GM19468 (cell line): ENCODE measurements at regions not wholly inside any gene's neighbourhood (a gene's known extent, or its start where the extent isn't known, plus 50 kb on each side); places are given as distances from the start of the nearest gene placed in this dataset.

Experiments used
- ATAC-seq: cut with Tn5 transposase; IDR thresholded peaks from one replicate; pipeline ENCODE4 v1.9.1; 2021; ENCODE audit warnings: mild to moderate bottlenecking, moderate library complexity, moderate number of reproducible peaks; ENCODE audit not compliant: unreplicated experiment; ENCODE audit errors: extremely low read depth

GRCh38 chr1:229068270-229068987 is 202.5 kb upstream of the RAB4A start:
- ATAC-seq: no peak

DNA sequence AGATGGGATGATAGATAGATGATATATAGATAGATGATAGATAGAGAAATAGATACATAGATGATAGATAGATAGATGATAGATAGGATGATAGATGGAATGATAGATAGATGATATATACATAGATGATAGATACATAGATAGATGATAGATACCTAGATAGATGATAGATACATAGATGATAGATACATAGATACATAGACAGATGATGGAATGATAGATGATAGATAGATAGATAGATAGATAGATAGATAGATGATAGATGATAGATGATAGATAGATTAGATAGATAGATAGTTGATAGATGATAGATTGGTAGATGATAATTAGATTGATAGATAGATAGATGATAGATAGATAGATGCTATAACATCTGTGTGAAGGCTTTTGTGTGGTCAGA is 201.7 kb upstream of the RAB4A start:
- no peak for ATAC-seq

DNA sequence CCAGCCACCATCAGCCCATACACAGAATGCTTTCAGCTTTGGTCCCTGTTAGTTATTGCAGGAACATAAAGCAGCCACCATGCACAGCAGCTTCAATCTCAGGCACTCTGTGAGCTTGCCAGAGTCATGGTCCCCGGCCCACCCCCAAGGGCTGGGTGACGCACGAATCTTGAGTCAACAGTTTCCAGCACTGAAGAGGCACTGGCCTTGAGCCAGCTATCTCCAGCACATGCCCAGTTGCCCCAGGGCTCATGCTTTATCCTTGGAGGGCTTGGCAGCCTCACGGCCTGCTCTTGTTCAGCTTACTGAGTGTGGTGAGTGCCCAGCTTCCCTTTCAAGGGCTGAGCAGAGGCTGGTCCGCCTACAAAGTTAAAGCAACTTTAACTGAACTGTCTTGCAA is 200.7 kb upstream of the RAB4A start:
- ATAC-seq: no peak

GRCh38 chr1:229073251-229073650 is 197.7 kb upstream of the RAB4A start:
- no peak for ATAC-seq

GRCh38 chr1:229075217-229075616 is 195.7 kb upstream of the RAB4A start:
- ATAC-seq: no peak

DNA sequence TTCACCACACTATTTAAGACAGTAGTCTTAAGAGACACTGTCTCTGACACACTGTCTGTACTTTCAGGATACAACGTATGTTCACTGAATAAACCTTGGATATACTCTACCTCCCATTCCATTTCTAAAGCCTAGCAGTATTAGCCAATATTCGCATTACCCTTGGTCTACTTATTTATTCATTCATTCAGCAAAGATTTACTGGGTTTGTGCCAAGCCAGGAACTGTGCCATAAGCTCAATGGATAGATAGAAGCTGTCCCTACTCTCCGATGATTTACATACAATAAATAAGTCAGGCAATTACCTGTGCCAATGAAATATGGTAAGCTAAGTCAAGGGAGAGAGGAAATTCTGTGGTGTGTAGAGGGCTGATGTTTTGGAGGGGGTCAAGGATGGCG is 195.2 kb upstream of the RAB4A start:
- no peak for ATAC-seq

- no peak for ATAC-seq
Measured at GRCh38 chr1:229076195-229076594, 194.7 kb upstream of the RAB4A start.

DNA sequence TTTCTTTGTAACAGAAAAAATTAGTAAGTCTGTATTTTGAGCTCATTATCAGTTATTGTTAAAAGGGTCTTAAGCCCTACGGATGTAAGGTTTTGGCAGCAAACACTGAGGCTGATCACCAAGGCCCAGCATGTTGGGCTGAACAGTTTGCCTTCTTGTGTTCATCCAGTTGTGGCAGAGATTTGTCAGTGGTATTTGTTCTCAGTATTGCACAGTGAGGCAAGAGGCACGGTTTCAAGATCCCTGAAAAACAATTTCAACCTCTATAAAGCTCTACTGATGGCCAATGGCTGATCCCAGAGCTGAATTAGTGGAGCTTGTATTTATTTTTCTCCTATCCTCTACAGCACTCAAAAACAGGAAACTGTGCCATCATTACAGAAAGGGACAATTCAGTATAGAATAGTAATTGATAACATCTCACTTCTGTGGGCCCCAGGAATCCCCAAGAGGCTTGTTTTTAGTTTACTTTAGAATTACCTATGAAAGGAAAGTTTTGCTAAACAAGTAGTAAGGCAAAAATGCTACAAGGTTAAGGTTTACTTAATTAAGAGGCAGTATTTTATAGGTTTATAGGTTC is 191.8 kb upstream of the RAB4A start:
- no peak for ATAC-seq

- no peak for ATAC-seq
Measured at GRCh38 chr1:229080361-229080760, 190.6 kb upstream of the RAB4A start.

DNA sequence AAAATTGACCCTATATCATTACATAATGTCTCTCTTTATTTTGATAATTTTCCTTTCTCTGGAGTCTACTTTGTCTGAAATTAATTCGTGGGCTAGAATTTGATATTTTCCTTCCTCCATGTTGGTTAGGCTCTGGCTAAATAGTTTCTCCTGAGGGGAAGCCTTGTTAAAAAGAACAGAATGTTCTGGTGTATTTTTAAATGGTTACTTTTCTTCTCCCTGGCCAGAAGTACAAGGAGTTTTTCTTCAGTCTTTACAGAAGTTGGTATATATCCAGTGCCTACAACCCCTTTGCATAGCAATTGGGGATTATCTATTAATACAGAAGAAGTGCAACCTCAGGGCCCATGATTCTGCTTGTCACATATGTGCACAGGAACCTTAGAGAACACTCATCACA is 185.6 kb upstream of the RAB4A start:
- ATAC-seq: no peak

- ATAC-seq: no peak
Measured at GRCh38 chr1:229086091-229086490, 184.8 kb upstream of the RAB4A start.

DNA sequence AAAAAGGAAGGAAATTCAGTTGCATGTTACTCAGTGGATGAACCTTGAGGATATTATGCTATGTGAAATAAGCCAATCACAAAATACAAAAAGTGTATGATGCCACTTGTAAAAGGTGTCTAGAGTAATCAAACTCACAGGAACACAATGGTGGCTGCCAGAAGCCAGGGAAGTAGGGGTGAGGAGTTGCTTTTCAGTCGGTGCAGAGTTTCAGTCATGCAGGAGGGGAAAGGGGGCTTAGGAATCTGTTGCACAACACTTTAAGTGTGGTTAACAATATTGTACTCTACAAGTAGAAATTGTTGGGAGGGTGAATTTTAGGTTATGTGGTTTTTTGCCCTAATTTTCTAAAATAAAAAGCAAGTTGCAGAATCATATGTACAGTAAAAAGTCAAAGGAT is 184.2 kb upstream of the RAB4A start:
- no peak for ATAC-seq

- ATAC-seq: no peak
Measured at GRCh38 chr1:229087339-229087738, 183.6 kb upstream of the RAB4A start.

DNA sequence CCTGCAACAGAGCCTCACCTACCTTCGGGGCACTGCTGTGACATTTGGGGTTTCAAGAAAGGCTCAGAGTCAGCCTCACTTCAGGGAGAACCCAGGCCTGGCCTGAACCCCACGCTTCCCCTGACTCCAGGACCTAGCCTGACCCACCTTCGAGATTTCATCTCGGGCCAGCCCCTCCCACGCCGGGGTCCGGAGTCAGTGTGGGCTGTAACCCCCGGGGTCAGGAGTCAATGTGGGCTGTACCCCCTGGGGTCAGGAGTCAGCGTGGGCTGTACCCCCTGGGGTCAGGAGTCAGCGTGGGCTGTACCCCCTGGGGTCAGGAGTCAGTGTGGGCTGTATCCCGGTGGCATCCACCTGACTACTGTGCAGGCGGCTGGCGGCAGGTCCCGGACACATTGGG is 183.0 kb upstream of the RAB4A start:
- no peak for ATAC-seq

- no peak for ATAC-seq
Measured at GRCh38 chr1:229088711-229089110, 182.2 kb upstream of the RAB4A start.

DNA sequence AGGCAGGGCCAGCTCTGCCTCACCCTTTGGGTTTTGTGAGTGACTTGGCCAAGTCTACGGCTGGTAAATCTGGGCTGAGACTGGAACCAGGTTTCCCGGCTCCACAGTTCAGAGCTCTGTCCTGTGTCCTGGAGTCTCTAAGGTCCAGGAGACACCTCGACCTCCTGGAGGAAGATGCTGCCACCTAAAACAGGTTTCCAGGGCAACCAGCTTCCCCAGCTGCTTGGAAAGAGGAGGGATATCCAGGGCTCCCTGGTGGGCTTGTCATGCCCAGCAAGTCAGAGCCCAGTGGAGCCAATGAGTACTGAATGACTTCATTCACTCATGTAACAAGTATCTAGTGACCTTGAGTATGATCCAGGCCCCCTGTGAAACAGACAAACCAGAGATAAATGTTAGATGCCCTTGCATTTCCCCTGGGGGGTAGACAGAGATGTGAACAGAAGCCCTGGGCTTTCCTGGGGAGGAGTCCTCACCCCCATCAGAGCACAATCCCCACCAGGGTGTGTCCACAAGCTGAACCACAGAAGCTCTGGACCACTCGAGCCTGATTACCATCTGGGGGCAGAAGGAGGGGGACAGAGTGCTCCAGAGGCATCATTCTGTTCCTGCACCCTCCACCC is 181.2 kb upstream of the RAB4A start:
- no peak for ATAC-seq

DNA sequence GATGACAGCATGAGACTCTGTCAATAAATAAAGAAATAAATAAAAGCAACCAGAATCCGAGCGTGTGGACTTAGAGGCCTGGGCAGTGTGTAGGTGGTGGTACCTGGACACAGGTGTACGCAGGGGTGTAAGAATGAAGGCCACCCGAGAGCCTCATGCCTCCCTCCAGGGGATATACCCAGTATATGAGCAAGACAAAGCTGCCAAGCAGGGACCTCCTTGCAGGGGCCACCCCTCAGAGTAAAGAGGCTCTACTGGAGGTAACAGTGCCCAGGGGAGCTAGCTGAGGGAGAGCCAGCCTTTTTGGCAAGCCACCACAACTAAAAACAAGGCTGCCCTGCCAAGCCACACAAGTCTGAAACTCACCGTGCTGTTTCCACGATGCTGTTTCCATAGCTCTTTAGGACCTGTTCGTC is 179.2 kb upstream of the RAB4A start:
- no peak for ATAC-seq

DNA sequence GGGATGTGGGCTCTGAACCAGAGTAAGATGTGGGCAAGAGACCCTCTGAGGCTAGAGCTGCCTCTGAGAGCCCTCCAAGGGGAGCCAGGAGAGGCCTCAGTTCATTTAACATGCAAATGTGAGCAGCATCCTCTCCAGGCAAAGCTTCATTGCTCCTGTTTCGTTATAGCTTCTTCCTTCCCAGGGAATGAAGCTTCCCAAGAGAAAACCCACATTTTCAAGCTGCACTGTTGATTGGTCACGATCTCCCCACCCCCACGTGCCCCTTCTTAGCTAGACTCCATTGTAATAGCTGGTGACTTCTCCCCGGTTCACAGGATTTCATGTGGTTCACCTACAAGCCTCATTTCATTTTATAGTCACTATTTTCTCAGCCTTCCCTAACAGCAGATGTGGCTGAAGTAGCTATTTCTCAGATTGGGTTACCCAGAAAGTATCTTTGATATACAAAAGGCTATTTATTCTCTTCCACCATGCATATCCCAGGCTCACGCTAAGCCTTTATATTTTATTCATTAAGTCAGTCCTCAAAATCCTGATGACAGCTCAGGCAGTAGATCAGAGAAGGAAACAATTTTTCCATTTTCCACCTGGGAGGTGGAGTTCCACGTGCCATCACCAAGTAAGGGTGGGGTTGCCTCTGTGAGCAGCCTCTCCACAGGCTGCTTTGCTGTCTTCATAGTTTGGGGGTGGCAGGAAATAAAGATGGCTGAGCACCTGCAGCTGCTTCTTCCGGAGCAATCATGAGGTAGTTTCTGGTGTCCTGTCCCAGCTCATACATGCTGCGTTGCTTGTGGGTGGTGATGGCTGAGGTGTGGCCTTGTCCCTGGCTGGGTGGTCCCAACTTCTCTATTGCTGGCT is 178.3 kb upstream of the RAB4A start:
- ATAC-seq: no peak

DNA sequence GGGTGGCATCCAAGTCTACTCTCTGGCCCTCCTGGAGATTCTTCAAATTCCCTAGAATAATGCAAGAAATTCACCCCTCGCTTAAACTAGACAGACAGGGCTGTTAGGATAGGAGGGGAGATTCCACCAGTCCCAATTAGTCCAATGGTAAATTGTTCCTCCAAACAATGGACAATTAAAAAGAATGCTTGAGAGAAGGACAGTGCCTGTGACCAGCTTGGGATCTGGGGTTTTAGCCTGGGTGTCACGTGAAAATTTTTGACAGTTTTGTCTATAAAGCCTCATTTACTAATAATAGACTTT is 177.7 kb upstream of the RAB4A start:
- ATAC-seq: no peak

- ATAC-seq: no peak
Measured at GRCh38 chr1:229093609-229094336, 177.1 kb upstream of the RAB4A start.
